C4-2B (cell line): ENCODE measurements at regions not wholly inside any gene's neighbourhood (a gene's known extent, or its start where the extent isn't known, plus 50 kb on each side); places are given as distances from the start of the nearest gene placed in this dataset.

ENCODE experiments used
- H3K27ac ChIP-seq: fragments of 450-650 bp; 2 replicates; pipeline ENCODE4 v1.5.1; 2017
- ZFX ChIP-seq: fragments of 450-650 bp; IDR thresholded peaks from 2 replicates; pipeline ENCODE4 v1.6.1; 2017
- TF ChIP-seq, protein P1 (sequence below): fragments of 450-650 bp; conservative IDR thresholded peaks from 2 replicates; pipeline ENCODE4 v1.5.1; 2017; ENCODE audit warnings: mild to moderate bottlenecking

DNA sequence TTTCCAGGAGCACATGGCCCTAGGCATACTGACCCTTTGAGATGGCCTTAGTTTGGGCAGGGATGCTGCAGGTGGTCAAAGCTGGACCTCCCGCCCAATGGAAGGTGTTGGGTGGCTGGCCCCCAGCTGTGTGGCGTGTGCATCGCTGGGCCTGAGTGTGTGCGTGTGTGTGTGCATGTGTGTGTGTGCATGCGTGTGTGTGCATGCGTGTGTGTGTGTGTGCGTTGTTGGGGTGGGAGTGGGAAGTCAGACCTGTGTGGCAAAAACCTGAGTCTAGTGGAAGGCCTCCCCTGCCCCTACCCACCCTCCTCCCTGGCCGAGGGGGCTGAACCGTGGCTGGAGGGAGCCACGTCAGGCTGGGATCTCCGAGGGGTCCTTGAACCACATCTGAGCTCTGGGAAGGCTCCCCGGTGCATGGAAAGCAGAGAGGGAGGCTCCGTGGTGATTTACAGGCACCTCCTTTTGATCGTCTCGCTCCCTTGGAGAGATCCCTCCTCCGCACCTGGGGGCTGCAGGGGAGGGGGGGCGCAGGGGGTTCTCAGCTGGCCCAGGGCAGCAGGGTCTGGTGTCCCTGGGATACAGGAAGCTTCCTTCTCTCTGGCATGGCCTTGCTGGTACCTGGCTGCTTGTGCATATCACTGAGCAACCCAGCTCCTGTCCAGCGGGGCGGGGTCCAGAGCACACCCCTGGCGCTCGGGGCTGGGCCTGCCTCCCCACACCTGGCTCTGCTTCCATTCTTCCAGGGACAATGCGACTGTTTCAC is 124.7 kb upstream of the WNT4 start:
- H3K27ac ChIP-seq = no peak overlapping the region
- TF ChIP-seq ZFX = no peak
- TF ChIP-seq, protein P1, sequence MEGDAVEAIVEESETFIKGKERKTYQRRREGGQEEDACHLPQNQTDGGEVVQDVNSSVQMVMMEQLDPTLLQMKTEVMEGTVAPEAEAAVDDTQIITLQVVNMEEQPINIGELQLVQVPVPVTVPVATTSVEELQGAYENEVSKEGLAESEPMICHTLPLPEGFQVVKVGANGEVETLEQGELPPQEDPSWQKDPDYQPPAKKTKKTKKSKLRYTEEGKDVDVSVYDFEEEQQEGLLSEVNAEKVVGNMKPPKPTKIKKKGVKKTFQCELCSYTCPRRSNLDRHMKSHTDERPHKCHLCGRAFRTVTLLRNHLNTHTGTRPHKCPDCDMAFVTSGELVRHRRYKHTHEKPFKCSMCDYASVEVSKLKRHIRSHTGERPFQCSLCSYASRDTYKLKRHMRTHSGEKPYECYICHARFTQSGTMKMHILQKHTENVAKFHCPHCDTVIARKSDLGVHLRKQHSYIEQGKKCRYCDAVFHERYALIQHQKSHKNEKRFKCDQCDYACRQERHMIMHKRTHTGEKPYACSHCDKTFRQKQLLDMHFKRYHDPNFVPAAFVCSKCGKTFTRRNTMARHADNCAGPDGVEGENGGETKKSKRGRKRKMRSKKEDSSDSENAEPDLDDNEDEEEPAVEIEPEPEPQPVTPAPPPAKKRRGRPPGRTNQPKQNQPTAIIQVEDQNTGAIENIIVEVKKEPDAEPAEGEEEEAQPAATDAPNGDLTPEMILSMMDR = no peak

DNA sequence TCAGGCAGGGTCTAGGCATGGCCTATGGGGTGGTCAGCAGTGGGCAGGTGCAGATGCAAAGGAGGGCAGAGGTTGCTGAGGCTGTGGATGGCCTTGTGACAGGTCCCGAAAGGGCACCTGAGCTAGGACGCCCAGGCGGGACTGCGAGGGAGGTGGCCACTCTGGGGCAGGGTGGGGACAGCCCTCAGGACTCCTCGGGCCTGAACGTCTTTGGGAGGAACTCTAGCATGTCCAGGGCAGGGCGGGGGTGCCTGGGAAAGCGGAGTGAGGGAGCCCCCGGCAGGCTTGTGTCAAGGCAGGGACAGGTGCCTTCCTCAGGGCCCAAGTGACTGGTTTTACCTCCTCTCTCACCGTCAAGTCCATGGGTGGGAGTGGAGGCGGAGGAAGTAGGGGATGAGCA is 125.4 kb upstream of the WNT4 start:
- no peak for TF ChIP-seq ZFX
- TF ChIP-seq, protein P1 = no peak
- no peak overlapping the region for H3K27ac ChIP-seq

DNA sequence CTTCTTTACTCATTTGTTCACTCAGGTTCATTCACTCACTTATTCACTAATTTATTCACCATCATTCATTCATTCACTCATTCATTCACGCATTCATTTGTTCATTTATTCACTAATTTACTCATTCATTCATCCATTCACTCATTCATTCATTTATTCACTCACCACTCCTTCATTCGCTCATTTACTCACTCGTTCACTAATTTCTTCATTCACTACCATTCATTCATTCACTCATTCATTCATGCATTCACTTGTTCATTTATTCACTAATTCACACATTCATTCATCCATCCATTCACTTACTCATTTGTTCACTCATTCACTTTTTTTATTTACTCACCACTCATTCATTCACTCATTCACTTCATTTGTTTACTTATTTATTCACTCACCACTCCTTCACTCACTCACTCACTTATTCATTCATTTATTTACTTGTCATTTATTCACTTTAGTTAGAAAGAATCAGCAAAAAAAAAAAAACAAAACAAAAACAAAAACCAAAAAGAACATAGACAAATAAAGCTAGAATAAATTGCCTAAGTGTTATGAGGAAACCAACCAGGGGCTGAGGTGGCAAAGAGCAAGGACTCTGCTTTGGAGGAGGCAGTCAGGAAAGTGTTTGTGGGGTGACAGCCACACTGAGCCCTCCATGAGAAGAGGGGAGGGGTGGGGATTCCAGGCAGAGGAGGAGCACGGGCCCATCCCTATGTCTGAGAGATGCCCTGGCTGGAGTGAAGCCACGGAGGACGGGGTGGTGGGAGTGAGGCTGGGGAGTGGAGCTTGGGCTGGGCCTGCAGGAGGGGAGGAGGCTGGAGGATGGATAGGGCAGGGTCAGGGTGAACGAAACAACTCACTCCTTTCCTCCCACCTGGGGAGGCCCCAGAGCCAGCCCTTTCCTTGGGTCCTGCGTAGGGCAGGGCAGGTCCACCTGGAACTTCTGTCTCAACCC is 129.2 kb upstream of the WNT4 start:
- no peak overlapping the region for H3K27ac ChIP-seq
- TF ChIP-seq ZFX = no peak
- TF ChIP-seq, protein P1 = no peak

DNA sequence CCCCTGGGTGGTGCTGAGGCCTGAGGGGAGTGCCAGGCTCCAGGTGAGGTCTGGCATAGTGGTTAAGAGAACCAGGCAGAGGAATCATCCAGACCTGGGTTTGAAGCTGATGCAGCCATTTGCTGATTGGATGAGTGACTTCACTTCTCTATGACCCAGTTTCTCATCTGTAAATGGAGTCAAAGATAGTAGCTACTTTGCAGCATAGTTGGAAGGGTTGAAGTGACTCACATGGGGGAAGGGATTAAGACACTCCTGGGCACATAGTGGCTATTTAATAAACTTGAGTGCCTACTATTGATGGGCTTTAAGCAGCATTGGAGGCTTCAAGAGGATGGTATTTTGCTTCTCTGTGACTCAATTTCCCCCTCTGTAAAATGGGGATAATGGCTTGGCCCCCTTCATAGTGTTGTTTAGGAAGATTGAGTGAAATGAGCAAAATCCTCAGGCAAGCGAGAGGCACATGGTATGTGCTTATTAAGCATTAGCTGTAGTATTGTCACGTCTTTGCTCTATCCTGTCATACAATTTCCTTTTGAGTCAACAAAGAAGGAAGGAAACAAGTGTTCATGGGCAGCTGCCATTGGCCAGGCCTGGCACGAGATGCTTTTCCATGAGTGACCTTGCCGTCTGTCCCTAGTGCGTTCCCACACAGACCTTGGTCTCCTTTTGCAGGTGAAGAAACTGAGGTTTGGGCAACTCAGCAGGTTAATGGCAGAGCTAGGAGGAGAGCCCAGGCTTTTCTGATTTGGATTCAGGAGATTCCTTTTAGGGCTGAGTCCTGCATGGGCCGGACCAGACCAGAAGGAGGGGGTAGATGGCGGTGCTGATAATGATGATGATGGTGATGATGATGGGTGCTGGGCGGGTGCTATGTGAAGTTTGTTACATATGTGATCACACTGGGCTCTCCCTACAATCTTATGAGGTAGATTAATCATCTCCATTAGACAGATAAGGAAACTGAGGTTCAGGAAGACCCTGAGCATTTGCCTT is 131.1 kb upstream of the WNT4 start:
- H3K27ac ChIP-seq = no peak overlapping the region
- no peak for TF ChIP-seq ZFX
- TF ChIP-seq, protein P1 = no peak

DNA sequence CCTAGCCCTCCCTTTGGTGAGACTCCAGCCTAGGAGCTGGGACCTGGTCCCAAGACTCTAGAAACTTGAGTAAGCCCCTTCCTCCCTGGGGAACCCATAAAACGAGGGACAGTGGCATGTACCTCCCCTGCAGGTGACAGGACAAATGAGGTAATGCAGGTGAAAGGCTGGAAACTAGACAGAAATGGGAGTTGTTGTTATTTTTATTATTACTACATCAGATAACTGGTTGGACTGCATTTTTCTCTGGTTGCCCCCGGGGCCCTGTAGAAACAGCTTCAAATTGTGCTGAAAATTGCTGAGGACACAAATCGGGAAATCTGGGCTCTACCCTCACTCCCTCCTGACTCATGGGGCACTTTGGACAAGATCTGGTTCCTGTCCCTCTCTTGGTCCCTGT is 132.3 kb upstream of the WNT4 start:
- TF ChIP-seq, protein P1 = no peak
- TF ChIP-seq ZFX = no peak
- no peak overlapping the region for H3K27ac ChIP-seq

DNA sequence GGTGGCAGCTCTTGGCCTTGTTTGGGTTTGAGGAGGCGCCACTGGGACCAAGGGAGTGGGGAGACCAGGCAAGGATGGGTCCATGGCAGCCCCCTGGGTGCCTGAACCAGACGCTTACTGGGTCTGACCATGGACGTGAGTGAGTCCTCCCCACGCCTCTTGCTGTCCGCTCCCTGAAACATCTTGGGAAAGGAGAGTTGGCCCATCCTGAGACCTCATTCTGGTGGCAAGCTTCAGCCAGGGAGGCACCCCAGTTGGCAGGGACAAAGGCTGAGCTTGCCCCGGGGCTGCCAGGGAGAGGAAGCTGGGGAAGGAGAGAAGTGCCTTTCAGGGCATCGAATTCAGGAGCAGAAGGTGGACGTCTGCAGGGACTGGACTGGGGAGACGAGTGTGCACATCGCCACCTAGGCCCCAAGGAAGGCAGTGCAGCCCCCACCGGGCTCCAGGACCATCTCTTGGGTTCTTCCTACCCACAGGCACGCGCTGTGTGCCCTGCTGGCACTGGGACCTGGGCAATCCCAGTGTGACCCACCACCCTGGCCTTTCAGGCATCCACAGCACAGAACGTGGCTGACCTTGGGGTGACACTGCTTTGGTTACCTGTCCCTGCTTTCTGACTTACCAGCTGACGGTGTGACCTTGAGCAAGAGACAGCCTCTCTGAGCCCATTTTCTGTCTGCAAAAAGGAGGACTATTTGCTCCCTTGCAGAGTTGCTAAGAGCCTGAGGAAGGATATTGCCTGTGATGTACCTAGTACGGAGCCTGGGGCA is 132.9 kb upstream of the WNT4 start:
- TF ChIP-seq, protein P1 = peak; percentile 76
- no peak for TF ChIP-seq ZFX
- no peak overlapping the region for H3K27ac ChIP-seq
